NCI-H128 (cell line): ENCODE measurements at regions not wholly inside any gene's neighbourhood (a gene's known extent, or its start where the extent isn't known, plus 50 kb on each side); places are given as distances from the start of the nearest gene placed in this dataset.
"Not testable (repeated sequence)": the region's sequence is repeated elsewhere in the genome, so short reads cannot be mapped to it uniquely, and the experiment has no call there.

Experiments
- DNase-seq: peaks from one replicate; lab custom pipeline; 2025; ENCODE audit not compliant: unreplicated experiment; lab: John Stamatoyannopoulos, UW

DNA sequence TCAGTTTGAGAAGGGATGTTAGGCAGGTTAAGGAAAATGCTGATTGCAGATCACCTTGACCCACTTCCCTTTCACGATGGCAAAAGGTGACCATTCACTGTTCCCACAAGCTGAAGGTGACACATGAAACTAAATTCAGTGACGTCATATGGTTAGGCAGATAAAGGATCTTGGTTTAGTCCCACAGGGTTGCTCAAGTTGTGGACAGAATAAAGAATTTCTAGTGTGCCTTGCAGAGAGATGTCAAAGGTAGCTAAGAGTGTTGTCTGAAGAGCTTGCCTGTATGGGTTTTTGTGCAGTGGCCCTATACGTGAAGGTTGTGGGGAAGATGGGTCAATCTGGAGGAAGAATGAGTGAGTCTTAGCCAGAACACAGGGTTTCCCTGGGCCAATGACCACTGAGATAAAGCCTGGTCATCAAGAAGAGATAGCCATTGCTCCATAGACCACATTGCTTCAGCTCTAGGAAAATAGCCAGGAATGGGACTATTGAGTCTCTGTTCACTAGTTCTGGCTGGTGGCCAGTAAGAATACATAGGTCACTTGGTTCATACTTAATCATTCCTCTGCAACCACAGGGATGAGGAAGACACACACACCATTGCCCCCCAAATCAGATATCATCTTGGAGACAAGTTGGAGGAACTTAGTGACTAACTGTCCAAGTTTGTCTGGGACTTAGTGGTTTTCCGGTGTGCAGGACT is 148.5 kb upstream of the ATXN1 start:
- DNase-seq, result no peak

- no peak for DNase-seq
Measured at GRCh38 chr6:16907991-16908390, 146.7 kb upstream of the ATXN1 start.

- DNase-seq, result no peak
Measured at GRCh38 chr6:16904957-16905356, 143.7 kb upstream of the ATXN1 start.

DNA sequence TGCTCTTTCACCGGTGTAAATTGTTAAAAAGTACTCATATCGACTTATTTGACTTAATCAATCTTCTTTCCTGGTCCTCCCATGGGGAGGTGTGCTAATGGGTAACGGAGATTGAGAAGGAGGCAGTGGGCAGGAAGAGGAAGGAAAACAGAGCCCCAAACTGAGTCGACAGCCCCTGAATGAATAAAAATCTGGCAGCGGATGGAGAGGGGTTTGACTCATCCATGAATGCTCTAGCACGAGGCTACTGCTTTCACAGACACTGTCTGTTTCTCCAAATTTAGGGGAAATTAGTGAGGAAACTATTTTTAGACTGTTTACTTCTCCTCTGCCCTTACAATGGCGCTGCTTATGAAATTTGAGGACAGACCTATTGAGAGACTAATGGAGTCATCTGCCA is 142.2 kb upstream of the ATXN1 start:
- no peak for DNase-seq

DNA sequence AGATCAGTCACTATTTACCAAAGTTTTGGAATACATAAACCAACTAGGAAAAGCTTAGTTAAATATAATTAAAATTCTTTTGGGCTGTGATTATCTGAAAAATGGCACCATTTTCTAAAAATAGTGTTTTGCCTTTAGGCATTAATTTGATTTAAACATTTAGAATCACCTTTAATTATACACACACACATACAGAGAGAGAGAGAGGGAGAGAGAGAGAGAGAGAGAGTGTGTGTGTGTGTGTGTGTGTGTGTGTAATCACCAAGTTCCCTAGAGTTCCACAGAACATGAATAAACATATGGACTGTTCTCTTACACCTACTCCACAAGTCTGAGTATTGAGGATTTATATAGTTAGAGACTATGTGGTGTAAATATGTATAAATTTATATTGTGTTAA is 141.2 kb upstream of the ATXN1 start:
- DNase-seq, result no peak

DNA sequence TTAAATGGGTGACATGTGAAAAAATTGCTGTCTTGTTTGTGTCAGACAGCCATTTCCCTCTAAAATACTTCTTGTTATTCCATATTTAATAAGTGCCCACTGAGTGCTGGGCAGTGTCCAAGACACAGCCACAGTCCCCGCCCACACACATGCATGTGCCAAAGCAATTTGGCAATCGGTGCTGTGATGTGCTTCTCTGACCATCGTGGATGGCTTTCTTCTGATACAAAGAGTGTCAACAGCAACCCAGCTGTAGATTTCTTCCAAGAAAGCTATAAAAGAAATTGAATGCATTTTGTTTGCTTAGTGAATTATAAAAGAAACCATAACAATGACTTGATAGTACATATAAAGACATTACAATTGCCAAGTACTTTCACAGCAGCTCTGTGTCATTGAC is 140.5 kb upstream of the ATXN1 start:
- no peak for DNase-seq

GRCh38 chr6:16901306-16901705 is 140.0 kb upstream of the ATXN1 start:
- DNase-seq, result no peak

DNA sequence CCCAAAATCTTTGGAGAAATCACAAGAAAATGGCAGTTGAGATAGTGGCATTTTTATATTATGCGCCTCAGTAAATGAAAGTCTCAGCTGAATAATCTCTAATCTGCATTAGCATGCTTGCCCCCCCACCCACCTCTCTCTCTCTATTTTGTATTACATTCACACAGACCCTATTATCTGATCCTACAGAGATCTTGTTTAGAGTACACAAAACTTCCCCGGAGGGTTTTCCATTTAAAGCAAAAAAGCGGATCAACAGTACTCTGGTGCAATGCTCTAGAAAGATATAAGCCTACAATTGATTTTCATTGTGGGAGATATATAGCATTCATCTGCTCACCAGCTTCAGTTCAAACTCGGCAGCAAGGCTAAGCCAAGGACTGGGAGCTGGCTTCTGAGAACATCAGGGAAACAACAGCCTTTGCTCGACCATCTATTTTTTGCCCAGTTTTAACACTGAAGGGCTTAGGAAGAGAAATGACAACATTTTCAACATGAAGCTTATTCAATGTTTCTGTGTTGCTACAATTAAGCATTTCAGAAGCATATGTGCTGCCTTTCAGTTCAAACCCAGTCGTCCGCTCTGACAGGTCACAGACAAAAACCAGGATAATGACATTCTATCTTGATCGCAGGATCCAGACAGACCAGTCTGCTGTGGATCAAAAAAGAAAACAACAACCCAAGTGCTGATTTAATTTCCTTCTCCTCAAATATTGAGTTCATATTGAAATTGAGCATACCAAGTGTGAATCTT is 137.6 kb upstream of the ATXN1 start:
- DNase-seq, result no peak

DNA sequence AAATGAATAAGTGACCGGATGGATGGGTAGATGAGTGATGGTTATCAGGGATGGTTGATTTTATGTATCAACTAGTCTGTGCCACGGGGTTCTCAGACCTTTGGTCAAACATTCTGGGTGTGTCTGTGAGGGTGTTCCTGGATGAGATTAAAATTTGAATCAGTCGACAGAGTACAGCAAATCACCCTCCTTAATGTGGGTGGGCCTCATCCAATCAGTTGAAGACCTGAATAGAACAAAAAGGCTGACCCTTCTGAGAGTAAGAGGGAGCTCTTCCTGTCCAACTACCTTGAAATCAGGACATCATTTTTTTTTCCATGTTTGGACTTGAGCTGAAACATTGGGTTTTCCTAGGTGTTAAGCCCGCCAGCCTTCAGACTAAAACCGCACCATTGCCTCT is 136.4 kb upstream of the ATXN1 start:
- no peak for DNase-seq

DNA sequence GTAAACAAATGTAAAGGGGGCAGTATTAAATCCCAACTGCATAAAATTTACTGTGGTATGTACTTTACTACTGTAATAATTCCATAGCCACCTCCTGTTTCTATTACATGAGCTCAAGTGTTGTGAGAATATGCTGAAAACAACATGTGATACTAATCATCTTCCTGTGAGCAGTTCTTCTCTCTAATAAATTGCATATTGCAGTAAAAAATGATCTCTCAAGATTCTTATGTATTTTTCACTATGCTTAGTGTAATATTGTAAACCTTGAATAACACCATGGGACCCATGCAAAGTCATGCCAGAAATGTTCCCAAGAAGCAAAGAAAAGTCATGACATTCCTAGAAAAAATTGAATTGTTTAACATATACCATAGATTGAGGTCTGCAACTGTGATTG is 133.0 kb upstream of the ATXN1 start:
- DNase-seq, result no peak

DNA sequence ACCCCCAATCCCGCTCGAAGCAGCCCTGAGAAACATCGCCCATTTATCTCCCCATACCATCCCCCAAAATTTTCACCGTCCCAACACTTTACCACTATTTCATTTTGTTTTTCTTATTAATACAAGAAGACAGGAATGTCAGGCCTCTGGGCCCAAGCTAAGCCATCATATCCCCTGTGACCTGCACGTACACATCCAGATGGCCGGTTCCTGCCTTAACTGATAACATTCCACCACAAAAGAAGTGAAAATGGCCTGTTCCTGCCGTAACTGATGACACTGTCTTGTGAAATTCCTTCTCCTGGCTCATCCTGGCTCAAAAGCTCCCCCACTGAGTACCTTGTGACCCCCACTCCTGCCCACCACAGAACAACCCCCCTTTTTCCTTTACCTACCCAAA is 129.8 kb upstream of the ATXN1 start:
- DNase-seq, result not testable (repeated sequence)

GRCh38 chr6:16885411-16886160 is 124.3 kb upstream of the ATXN1 start:
- no peak for DNase-seq

- no peak for DNase-seq
Measured at GRCh38 chr6:16884526-16884925, 123.3 kb upstream of the ATXN1 start.

DNA sequence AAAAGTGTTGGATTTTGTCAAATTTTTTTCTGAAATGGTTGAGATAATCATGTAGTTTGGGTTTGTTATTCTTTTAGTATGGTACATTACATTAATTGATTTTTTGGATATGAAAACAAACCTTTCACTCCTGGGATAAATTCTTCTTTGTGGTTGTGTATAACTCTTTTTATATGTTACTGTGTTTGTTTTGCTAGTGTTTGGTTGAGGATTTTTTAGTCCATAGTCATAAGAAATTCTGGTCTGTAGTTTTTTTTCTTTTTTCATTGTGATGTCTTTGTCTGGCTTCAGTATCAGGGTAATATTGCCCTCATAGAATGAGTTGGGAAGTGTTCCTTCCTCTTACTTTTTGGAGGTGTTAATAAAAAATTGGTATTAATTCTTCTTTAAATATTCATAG is 122.2 kb upstream of the ATXN1 start:
- DNase-seq, result no peak

- DNase-seq, result no peak
Measured at GRCh38 chr6:16882230-16882629, 121.0 kb upstream of the ATXN1 start.

DNA sequence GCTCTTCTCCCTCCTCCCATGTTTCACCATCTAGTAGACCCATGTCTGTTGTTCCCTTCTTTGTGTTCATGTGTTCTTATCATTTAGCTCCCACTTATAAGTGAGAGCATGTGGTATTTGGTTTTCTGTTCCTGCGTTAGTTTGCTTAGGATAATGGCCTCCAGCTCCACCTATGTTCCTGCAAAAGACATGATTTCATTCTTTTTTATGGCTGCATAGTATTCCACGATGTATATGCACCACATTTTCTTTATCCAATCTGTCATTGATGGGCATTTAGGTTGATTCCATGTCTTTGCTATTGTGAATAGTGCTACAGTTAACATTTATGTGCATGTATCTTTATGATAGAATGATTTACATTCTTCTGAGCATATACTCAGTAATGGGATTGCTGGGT is 115.6 kb upstream of the ATXN1 start:
- DNase-seq, result not testable (repeated sequence)

GRCh38 chr6:16876201-16876600 is 114.9 kb upstream of the ATXN1 start:
- no peak for DNase-seq

GRCh38 chr6:16873698-16874097 is 112.4 kb upstream of the ATXN1 start:
- no peak for DNase-seq

GRCh38 chr6:16872543-16873235 is 111.4 kb upstream of the ATXN1 start:
- no peak for DNase-seq

GRCh38 chr6:16871047-16871446 is 109.8 kb upstream of the ATXN1 start:
- no peak for DNase-seq

GRCh38 chr6:16868968-16869367 is 107.7 kb upstream of the ATXN1 start:
- no peak for DNase-seq
